HG03354 (cell line): ENCODE measurements at regions not wholly inside any gene's neighbourhood (a gene's known extent, or its start where the extent isn't known, plus 50 kb on each side); places are given as distances from the start of the nearest gene placed in this dataset.

Experiments
- ATAC-seq: cut with Tn5 transposase; IDR thresholded peaks from one replicate; pipeline ENCODE4 v1.9.1; 2021; ENCODE audit warnings: mild to moderate bottlenecking; ENCODE audit not compliant: unreplicated experiment, poor library complexity, severe bottlenecking

GRCh38 chr1:94709891-94710581, 110.1 kb upstream of the SLC44A3 start:
- ATAC-seq: no peak

GRCh38 chr1:94708811-94709210, 111.3 kb upstream of the SLC44A3 start:
- no peak for ATAC-seq

GRCh38 chr1:94708299-94708685, 111.9 kb upstream of the SLC44A3 start:
- no peak for ATAC-seq

GRCh38 chr1:94707321-94708298, 112.5 kb upstream of the SLC44A3 start:
- no peak for ATAC-seq

GRCh38 chr1:94702442-94702815, 117.7 kb upstream of the SLC44A3 start:
- ATAC-seq: no peak

GRCh38 chr1:94701796-94702441, 118.2 kb upstream of the SLC44A3 start:
- no peak for ATAC-seq

GRCh38 chr1:94698759-94699502, 121.2 kb upstream of the SLC44A3 start:
- no peak for ATAC-seq

- no peak for ATAC-seq
Measured at GRCh38 chr1:94698356-94698755, 121.8 kb upstream of the SLC44A3 start.

- no peak for ATAC-seq
Measured at GRCh38 chr1:94697839-94698238, 122.3 kb upstream of the SLC44A3 start.

GRCh38 chr1:94694226-94694915, 125.8 kb upstream of the SLC44A3 start:
- no peak for ATAC-seq

GRCh38 chr1:94693435-94693834, 126.7 kb upstream of the SLC44A3 start:
- ATAC-seq: no peak

GRCh38 chr1:94693029-94693428, 127.1 kb upstream of the SLC44A3 start:
- ATAC-seq: no peak

GRCh38 chr1:94688646-94689045, 131.5 kb upstream of the SLC44A3 start:
- ATAC-seq: no peak

GRCh38 chr1:94686882-94687281, 133.3 kb upstream of the SLC44A3 start:
- ATAC-seq: no peak

- no peak for ATAC-seq
Measured at GRCh38 chr1:94684690-94685250, 135.4 kb upstream of the SLC44A3 start.

- no peak for ATAC-seq
Measured at GRCh38 chr1:94683886-94684285, 136.3 kb upstream of the SLC44A3 start.

- ATAC-seq: no peak
Measured at GRCh38 chr1:94680039-94680377, 138.4 kb upstream of the F3 start.

- ATAC-seq: no peak
Measured at GRCh38 chr1:94679332-94680038, 137.9 kb upstream of the F3 start.
